Dermis microvascular lymphatic vessel endothelial cell (primary cell): ENCODE measurements at regions not wholly inside any gene's neighbourhood (a gene's known extent, or its start where the extent isn't known, plus 50 kb on each side); places are given as distances from the start of the nearest gene placed in this dataset.

ENCODE experiments used
- DNase-seq, 2 donors: peaks; one replicate each; pipeline versions ENCODE4 v3.0.0 to v3.0.0-alpha.2; 2010; ENCODE audit warnings: low read depth in 2 of 2

GRCh38 chr14:25150934-25151790 is 101.2 kb upstream of the STXBP6 start:
- peak; percentile 44 to 48 for DNase-seq

- DNase-seq = no peak
These were observed 100.5 kb upstream of the STXBP6 start for GRCh38 chr14:25150401-25150800.

- DNase-seq = no peak
These were observed 90.5 kb upstream of the STXBP6 start for GRCh38 chr14:25140411-25140810.

GRCh38 chr14:25136811-25137210 is 86.9 kb upstream of the STXBP6 start:
- no peak for DNase-seq

- DNase-seq = no peak
These were observed 84.2 kb upstream of the STXBP6 start for GRCh38 chr14:25134184-25134583.

GRCh38 chr14:25132732-25133422 is 82.9 kb upstream of the STXBP6 start:
- DNase-seq = peak; percentile 23 to 46

GRCh38 chr14:25132094-25132493 is 82.1 kb upstream of the STXBP6 start:
- DNase-seq = no peak

- no peak for DNase-seq
These were observed 72.9 kb upstream of the STXBP6 start for GRCh38 chr14:25122843-25123242.

- no peak for DNase-seq
These were observed 72.3 kb upstream of the STXBP6 start for GRCh38 chr14:25122211-25122610.

- DNase-seq = no peak
These were observed 71.6 kb upstream of the STXBP6 start for GRCh38 chr14:25121337-25122129.

GRCh38 chr14:25120261-25120660 is 70.3 kb upstream of the STXBP6 start:
- no peak for DNase-seq

GRCh38 chr14:25118671-25119070 is 68.7 kb upstream of the STXBP6 start:
- DNase-seq = no peak

GRCh38 chr14:25117342-25117741 is 67.4 kb upstream of the STXBP6 start:
- no peak for DNase-seq

- no peak for DNase-seq
These were observed 66.7 kb upstream of the STXBP6 start for GRCh38 chr14:25116607-25117006.

GRCh38 chr14:25113394-25113793 is 63.4 kb upstream of the STXBP6 start:
- DNase-seq = no peak

- peak in 1 of 2 donors; percentile 55 for DNase-seq
These were observed 61.2 kb upstream of the STXBP6 start for GRCh38 chr14:25111061-25111601.

- DNase-seq = no peak
These were observed 60.2 kb upstream of the STXBP6 start for GRCh38 chr14:25110106-25110505.

GRCh38 chr14:25108959-25109358 is 59.0 kb upstream of the STXBP6 start:
- no peak for DNase-seq

- DNase-seq = no peak
These were observed 58.3 kb upstream of the STXBP6 start for GRCh38 chr14:25108291-25108690.

GRCh38 chr14:25103820-25104219 is 53.9 kb upstream of the STXBP6 start:
- DNase-seq = no peak

GRCh38 chr14:25103271-25103670 is 53.3 kb upstream of the STXBP6 start:
- DNase-seq = no peak

GRCh38 chr14:25102788-25103187 is 52.8 kb upstream of the STXBP6 start:
- DNase-seq = no peak
